ENCODE measurements at regions not wholly inside any gene's neighbourhood (a gene's known extent, or its start where the extent isn't known, plus 50 kb on each side); places are given as distances from the start of the nearest gene placed in this dataset.

GRCh38 chr4:115287426-115287825 lies 174.0 kb upstream of the NDST4 start:
- Histone ChIP-seq H2BK5ac (ENCODE audit: low read depth, low read length, poor library complexity, severe bottlenecking) (no peak overlapping the region), H4K20me1 (ENCODE audit: insufficient read depth, low read length) (no peaks in the 10 kb centered on the region), H3K4me2 (ENCODE audit: low read depth, low read length) (no peak overlapping the region), H2BK15ac (ENCODE audit: low read depth, low read length) (no peak overlapping the region), H3K14ac (replicated peaks; ENCODE audit: low read depth, low read length) (no peak overlapping the region), H3K9me1 (ENCODE audit: insufficient read depth, low read length) (no peaks in the 10 kb centered on the region), H3K36me3 (ENCODE audit: control insufficient read depth, insufficient read depth, low read length) (no peaks in the 10 kb centered on the region), H4K8ac (ENCODE audit: low read depth in 2 of 2, low read length in 2 of 2) (no peak overlapping the region), H2AK9ac (replicated peaks; ENCODE audit: low read depth, low read length, poor library complexity) (no peak overlapping the region), H3K4me3 (ENCODE audit: insufficient read depth, low read depth, low read length) (no peak overlapping the region), H2BK20ac (ENCODE audit: low read depth, low read length) (no peak overlapping the region), H2AK5ac (ENCODE audit: low read depth, low read length) (no peak overlapping the region), H2AFZ (replicated peaks; ENCODE audit: low read length, poor library complexity) (no peak overlapping the region), H3K27me3 (ENCODE audit: control insufficient read depth, insufficient read depth, low read length) (no peaks in the 10 kb centered on the region), H3K23ac (ENCODE audit: low read depth, low read length) (no peak overlapping the region), H3K27ac (ENCODE audit: insufficient read depth, low read length) (no peak overlapping the region), H3K56ac (ENCODE audit: extremely low read depth, insufficient read depth, low read length) (no peak overlapping the region), H3K18ac (ENCODE audit: low read depth, low read length) (no peak overlapping the region), H4K5ac (ENCODE audit: low read depth, low read length) (no peak overlapping the region), H2BK120ac (ENCODE audit: low read depth, low read length) (no peak overlapping the region), H4K91ac (ENCODE audit: insufficient read depth, low read depth, low read length) (no peak overlapping the region), H3K79me1 (ENCODE audit: low read depth in 1 of 2, low read length in 2 of 2) (no peaks in the 10 kb centered on the region), H3K4me1 (ENCODE audit: control insufficient read depth, insufficient read depth, low read length) (no peaks in the 10 kb centered on the region), H3K9me3 (ENCODE audit: control insufficient read depth, insufficient read depth, low read length) (0 out of 2 replicates have a peak, but pooled peaks cover 3% of the 10 kb centered on the region), H3K4ac (ENCODE audit: low read depth, low read length) (no peak overlapping the region), H3K9ac (ENCODE audit: low read depth, low read length) (no peak overlapping the region)
- no TSS peak for BruUV-seq (replicated peaks)
- CTCF ChIA-PET = no interaction called here
- TF ChIP-seq MXI1 (IDR thresholded peaks at IDR 0.05; ENCODE audit: borderline replicate concordance, low read depth, low read length) (no peak), CHD1 (IDR thresholded peaks at IDR 0.05; ENCODE audit: low read depth, low read length) (no peak), SMC3 (IDR thresholded peaks at IDR 0.05; ENCODE audit: low read depth, low read length) (no peak), POLR2A (IDR thresholded peaks at IDR 0.05; ENCODE audit: low read depth, low read length) (no peak), BHLHE40 (IDR thresholded peaks at IDR 0.05; ENCODE audit: low read depth, low read length) (no peak), RFX5 (IDR thresholded peaks at IDR 0.05; ENCODE audit: low read depth, low read length) (no peak), MAZ (IDR thresholded peaks at IDR 0.05; ENCODE audit: borderline replicate concordance, low read depth, low read length) (no peak), USF2 (IDR thresholded peaks at IDR 0.05; ENCODE audit: low read depth, low read length) (no peak), RCOR1 (IDR thresholded peaks at IDR 0.05; ENCODE audit: insufficient replicate concordance, low read length) (no peak), NFE2L2 (IDR thresholded peaks at IDR 0.05; ENCODE audit: low read depth, low read length) (no peak), ELK1 (IDR thresholded peaks at IDR 0.05; ENCODE audit: borderline replicate concordance, low read depth, low read length) (no peak), MAFK (IDR thresholded peaks at IDR 0.05; ENCODE audit: low read depth, low read length) (no peak), CEBPB (IDR thresholded peaks at IDR 0.05; ENCODE audit: low read depth, low read length) (no peak), FOS (IDR thresholded peaks at IDR 0.05; ENCODE audit: low read depth, low read length) (no peak), RAD21 (IDR thresholded peaks at IDR 0.05; ENCODE audit: low read length) (no peak), CTCF (conservative IDR thresholded peaks at IDR 0.05; ENCODE audit: low read depth, low read length) (no peak)
- intact Hi-C loops (cut with micrococcal nuclease) = no loop called here
- DNase-seq (no peak), ATAC-seq (ENCODE audit: low read depth) (no peak)
- dilution Hi-C loops (cut with HindIII; ENCODE audit: low sequenced_read_pairs, unreplicated experiment) = no loop called here
- in situ Hi-C loops (cut with MboI; ENCODE audit: low sequenced_read_pairs) = no loop called here
- WGBS, 2 experiments (ENCODE audit: extremely low coverage in 2 of 2, insufficient read length in 1 of 2) = no CpG with 5 or more reads among the region's 1 CpG
- POLR2A ChIA-PET (ENCODE audit: unreplicated experiment) = no interaction called here

Measured in IMR-90 (cell line).